Tibial nerve (tissue), 4 donors: ENCODE measurements at regions not wholly inside any gene's neighbourhood (a gene's known extent, or its start where the extent isn't known, plus 50 kb on each side); places are given as distances from the start of the nearest gene placed in this dataset.

Source experiments
- CTCF ChIP-seq, 5 experiments: fragments of 200-600 bp in 3 of 5; fragments of 450-650 bp in 2 of 5; sonication (generic) in 3 of 5; IDR thresholded peaks; one replicate each; pipeline ENCODE4 v1.5.1; 2016 to 2019; ENCODE audit warnings: antibody characterized with exemption in 5 of 5, mild to moderate bottlenecking in 3 of 5, moderate library complexity in 2 of 5
- EP300 ChIP-seq, 2 donors: sonication (generic); formaldehyde crosslinking; IDR thresholded peaks; one replicate each; pipeline ENCODE4 v1.6.1; 2017; ENCODE audit warnings: antibody characterized with exemption in 2 of 2, mild to moderate bottlenecking in 1 of 2
- POLR2A ChIP-seq, 2 donors: fragments of 450-650 bp; IDR thresholded peaks; one replicate each; pipeline ENCODE4 v1.6.1; 2017; ENCODE audit warnings: antibody characterized with exemption in 2 of 2, mild to moderate bottlenecking in 2 of 2, moderate library complexity in 2 of 2

GRCh38 chr18:69246027-69246426 is 154.7 kb upstream of the DOK6 start:
- no peak for TF ChIP-seq CTCF (IDR thresholded peaks at IDR 0.05)
- no peak for TF ChIP-seq EP300 (IDR thresholded peaks at IDR 0.05)
- TF ChIP-seq POLR2A (IDR thresholded peaks at IDR 0.05): no peak
